Endothelial cell of umbilical vein (primary cell): ENCODE measurements at regions not wholly inside any gene's neighbourhood (a gene's known extent, or its start where the extent isn't known, plus 50 kb on each side); places are given as distances from the start of the nearest gene placed in this dataset.
A peak's percentile ranks its signal among the peaks of the same experiment; 100 is the strongest.

Experiments used
- BruUV-seq: library from RNA; stranded (reverse); fragments of 400-500 nt; replicated peaks from 2 replicates; lab custom pipeline; 2021; lab: Mats Ljungman, UMichigan
- CTCF ChIA-PET: fragments of 300-600, 350-600 bp; sonication (Branson Sonifier 250); formaldehyde crosslinking; loops from one replicate; lab custom pipeline; 2021; ENCODE audit warnings: antibody characterized with exemption, inconsistent platforms; lab: Charles Lee
- POLR2A ChIA-PET: fragments of 300-600, 350-600 bp; sonication (Branson Sonifier 250); formaldehyde crosslinking; loops from one replicate; lab custom pipeline; 2021; ENCODE audit warnings: antibody characterized with exemption, inconsistent platforms; lab: Charles Lee
- DNase-seq: peaks from one replicate; pipeline ENCODE4 v3.0.0-alpha.2; 2011; ENCODE audit warnings: low read depth, low spot score
- FAIRE-seq: peaks from 2 replicates; lab custom pipeline; 2011; peaks lifted over from hg19 to GRCh38; lab: Jason Lieb, UNC
- H2AFZ ChIP-seq: 2 replicates; pipeline ENCODE4 v1.6.0; 2012; ENCODE audit warnings: low read depth, low read length, control low read depth, inconsistent platforms
- H3K27ac ChIP-seq: 2 replicates; pipeline ENCODE4 v1.5.1; 2011; ENCODE audit warnings: low read depth, mild to moderate bottlenecking, control low read depth, low read length, moderate library complexity; ENCODE audit not compliant: insufficient read depth
- H3K27me3 ChIP-seq, 2 experiments: 2 replicates each; pipeline versions ENCODE4 v1.6.0 to v1.6.1; 2011; ENCODE audit warnings: low read length in 2 of 2, mixed read lengths in 1 of 2; ENCODE audit not compliant: control insufficient read depth in 2 of 2, insufficient read depth in 2 of 2
- H3K36me3 ChIP-seq, 2 experiments: 2 replicates in 1 of 2; 3 replicates in 1 of 2; pipeline ENCODE4 v1.5.1; 2011; ENCODE audit warnings: low read length in 2 of 2, mild to moderate bottlenecking in 1 of 2, moderate library complexity in 1 of 2; ENCODE audit not compliant: control insufficient read depth in 2 of 2, insufficient read depth in 2 of 2; ENCODE audit errors: extremely low read depth in 1 of 2
- H3K4me1 ChIP-seq: 3 replicates; pipeline ENCODE4 v1.5.1; 2011; ENCODE audit warnings: mild to moderate bottlenecking, low read length; ENCODE audit not compliant: control insufficient read depth, insufficient read depth; ENCODE audit errors: extremely low read depth
- H3K4me2 ChIP-seq: 2 replicates; pipeline ENCODE4 v1.6.1; 2011; ENCODE audit warnings: low read length, control low read depth, mixed read lengths; ENCODE audit not compliant: insufficient read depth
- H3K4me3 ChIP-seq, 3 experiments: fragments of 200-600 bp in 1 of 3; sonication (generic), shearing (Covaris generic) in 1 of 3; replicated peaks in 1 of 3; 2 replicates each; pipeline ENCODE4 v1.5.1; 2011 to 2016; ENCODE audit warnings: control low read depth in 3 of 3, low read length in 3 of 3, mild to moderate bottlenecking in 2 of 3, inconsistent platforms in 1 of 3, low read depth in 1 of 3, moderate library complexity in 1 of 3; ENCODE audit not compliant: insufficient read depth in 1 of 3
- H3K79me2 ChIP-seq: 2 replicates; pipeline ENCODE4 v1.6.0; 2012; ENCODE audit warnings: low read length, inconsistent platforms; ENCODE audit not compliant: control insufficient read depth, insufficient read depth
- H3K9ac ChIP-seq: replicated peaks from 2 replicates; pipeline ENCODE3; 2011; ENCODE audit warnings: low read length, control low read depth; ENCODE audit not compliant: insufficient read depth; ENCODE audit errors: extremely low read depth
- H3K9me1 ChIP-seq: replicated peaks from 3 replicates; pipeline ENCODE4 v1.6.0; 2011; ENCODE audit warnings: mild to moderate bottlenecking, low read length; ENCODE audit not compliant: control insufficient read depth, insufficient read depth; ENCODE audit errors: extremely low read depth
- H3K9me3 ChIP-seq: replicated peaks from 2 replicates; pipeline ENCODE4 v1.5.1; 2012; ENCODE audit warnings: low read length, inconsistent platforms; ENCODE audit not compliant: control insufficient read depth, insufficient read depth
- H4K20me1 ChIP-seq: replicated peaks from 2 replicates; pipeline ENCODE3; 2011; ENCODE audit warnings: mild to moderate bottlenecking, low read length; ENCODE audit not compliant: control insufficient read depth, insufficient read depth; ENCODE audit errors: extremely low read depth
- CTCF ChIP-seq, 2 donors: IDR thresholded peaks; 1 replicate in 1 of 2; 2 replicates in 1 of 2; pipeline ENCODE4 v1.5.1; 2011; ENCODE audit warnings: low read length in 2 of 2, mild to moderate bottlenecking in 2 of 2, moderate library complexity in 2 of 2, control low read depth in 1 of 2, inconsistent platforms in 1 of 2, low read depth in 1 of 2; ENCODE audit not compliant: insufficient read depth in 1 of 2; ENCODE audit errors: extremely low read depth in 1 of 2
- EZH2 ChIP-seq: IDR thresholded peaks from 2 replicates; pipeline ENCODE4 v1.6.1; 2012; ENCODE audit warnings: borderline replicate concordance, low read depth, mild to moderate bottlenecking, moderate library complexity, low read length, inconsistent platforms; ENCODE audit not compliant: severe bottlenecking
- GATA2 ChIP-seq: IDR thresholded peaks from 2 replicates; pipeline ENCODE4 v1.7.0; 2011; ENCODE audit warnings: low read depth, mild to moderate bottlenecking, moderate library complexity, mixed read lengths, low read length; ENCODE audit not compliant: insufficient read length, insufficient read depth
- JUN ChIP-seq: IDR thresholded peaks from 2 replicates; pipeline ENCODE4 v1.6.1; 2011; ENCODE audit warnings: borderline replicate concordance, low read depth; ENCODE audit not compliant: insufficient read length, insufficient read depth
- MYC ChIP-seq: IDR thresholded peaks from one replicate; pipeline ENCODE4 v1.6.1; 2011; ENCODE audit warnings: mild to moderate bottlenecking, low read depth, low read length
- POLR2AphosphoS5 ChIP-seq: IDR thresholded peaks from 2 replicates; pipeline ENCODE4 v1.6.1; 2012; ENCODE audit warnings: low read depth, mild to moderate bottlenecking, control low read depth, low read length, moderate library complexity; ENCODE audit not compliant: insufficient read depth
- dilution Hi-C: fragments of 300-500 bp; cut with MboI; formaldehyde crosslinking; loops from one replicate; pipeline ENCODE4 v1.15.0; 2019; ENCODE audit warnings: low sequenced_read_pairs; ENCODE audit not compliant: extremely low pct_ligation_motif_present
- intact Hi-C: fragments of 100-400 bp; cut with micrococcal nuclease; formaldehyde crosslinking; loops from one replicate; pipeline ENCODE4 v1.10.0; 2022

- H3K27me3 ChIP-seq = no peaks in the 10 kb centered on the region
- H3K9me3 ChIP-seq = no peaks in the 10 kb centered on the region
- no peak overlapping the region for H3K4me2 ChIP-seq
- no peak overlapping the region for H3K9ac ChIP-seq
- dilution Hi-C loops (no loop called here), intact Hi-C loops (loop anchor here (10.0 kb wide), 1 partner anchor 153 kb away; no protein-coding TSS in a partner anchor)
- ChIA-PET CTCF (interaction anchor here (0.9 to 2.9 kb wide), 6 partner anchors 20 to 1654 kb away, joined by 3 to 12 read pairs (median 4); no protein-coding TSS in a partner anchor), POLR2A (no interaction called here)
- BruUV-seq = no TSS peak
- no peak for FAIRE-seq
- no peaks in the 10 kb centered on the region for H3K4me1 ChIP-seq
- DNase-seq = peak; percentile 7
- H3K79me2 ChIP-seq = no peaks in the 10 kb centered on the region
- TF ChIP-seq EZH2 (no peak), CTCF (IDR thresholded peaks at IDR 0.05; ENCODE audit: extremely low read depth in 1 of 2, insufficient read depth in 1 of 2, low read depth in 1 of 2, low read length in 2 of 2) (no peak), JUN (no peak), POLR2AphosphoS5 (no peak), MYC (no peak), GATA2 (no peak)
- H2AFZ ChIP-seq = no peak overlapping the region
- H3K9me1 ChIP-seq = no peaks in the 10 kb centered on the region
- no peak overlapping the region for H3K27ac ChIP-seq
- H4K20me1 ChIP-seq = no peaks in the 10 kb centered on the region
- no peaks in the 10 kb centered on the region for H3K36me3 ChIP-seq
- no peak overlapping the region for H3K4me3 ChIP-seq
These were observed 344.7 kb downstream of the BUD13 start for GRCh38 chr11:116427903-116428637.
